OCI-LY1 (cell line): ENCODE measurements at regions not wholly inside any gene's neighbourhood (a gene's known extent, or its start where the extent isn't known, plus 50 kb on each side); places are given as distances from the start of the nearest gene placed in this dataset.

Source experiments
- H2AFZ ChIP-seq: fragments of 200-600 bp; sonication (generic), shearing (Covaris generic); 2 replicates; pipeline ENCODE4 v1.6.0; 2014; ENCODE audit warnings: antibody characterized with exemption, mild to moderate bottlenecking, low read length
- H3F3A ChIP-seq: fragments of 200-600 bp; sonication (generic), shearing (Covaris generic); 2 replicates; pipeline ENCODE4 v1.6.0; 2014; ENCODE audit warnings: mild to moderate bottlenecking, antibody characterized with exemption, low read length, moderate library complexity; ENCODE audit not compliant: insufficient read depth
- H3K27ac ChIP-seq: fragments of 200-600 bp; sonication (generic); 2 replicates; pipeline ENCODE4 v1.5.1; 2014; ENCODE audit warnings: low read length, mixed run types, mild to moderate bottlenecking, low read depth; ENCODE audit not compliant: poor library complexity, severe bottlenecking
- H3K27me3 ChIP-seq: fragments of 200-600 bp; sonication (generic); 2 replicates; pipeline ENCODE4 v1.6.0; 2014; ENCODE audit warnings: antibody characterized with exemption, mild to moderate bottlenecking, low read length, moderate library complexity; ENCODE audit not compliant: insufficient read depth
- H3K36me3 ChIP-seq: fragments of 200-600 bp; sonication (generic); 2 replicates; pipeline ENCODE4 v1.6.1; 2014; ENCODE audit warnings: mild to moderate bottlenecking, antibody characterized with exemption, low read length, moderate library complexity, mixed read lengths; ENCODE audit not compliant: insufficient read depth
- H3K4me1 ChIP-seq: fragments of 200-600 bp; sonication (generic); 2 replicates; pipeline ENCODE4 v1.5.1; 2014; ENCODE audit warnings: mild to moderate bottlenecking, low read length, moderate library complexity; ENCODE audit not compliant: insufficient read depth, severe bottlenecking
- H3K4me2 ChIP-seq: fragments of 200-600 bp; sonication (generic), shearing (Covaris generic); 2 replicates; pipeline ENCODE4 v1.6.1; 2014; ENCODE audit warnings: low read length
- H3K4me3 ChIP-seq: fragments of 200-600 bp; sonication (generic); 2 replicates; pipeline ENCODE4 v1.5.1; 2014; ENCODE audit warnings: low read length, low read depth, mild to moderate bottlenecking, mixed read lengths; ENCODE audit not compliant: poor library complexity, severe bottlenecking
- H3K79me2 ChIP-seq: fragments of 200-600 bp; shearing (Covaris generic); 2 replicates; pipeline ENCODE4 v1.6.1; 2016; ENCODE audit warnings: mixed run types, low read length, mixed read lengths; ENCODE audit not compliant: insufficient read depth
- H3K9ac ChIP-seq: fragments of 200-600 bp; sonication (generic), shearing (Covaris generic); 2 replicates; pipeline ENCODE4 v1.6.1; 2014; ENCODE audit warnings: mild to moderate bottlenecking, low read length, mixed read lengths
- H3K9me2 ChIP-seq: fragments of 200-600 bp; sonication (generic), shearing (Covaris generic); 2 replicates; pipeline ENCODE4 v1.6.1; 2014; ENCODE audit warnings: low read depth, mild to moderate bottlenecking, low read length, mixed read lengths
- H3K9me3 ChIP-seq: fragments of 200-600 bp; shearing (Covaris generic); 2 replicates; pipeline ENCODE4 v1.6.1; 2014; ENCODE audit warnings: low read length, mixed read lengths
- H4K20me1 ChIP-seq: fragments of 200-600 bp; sonication (generic), shearing (Covaris generic); 2 replicates; pipeline ENCODE4 v1.6.0; 2016; ENCODE audit warnings: mild to moderate bottlenecking, low read length; ENCODE audit not compliant: insufficient read depth
- EZH2 ChIP-seq: fragments of 200-600 bp; sonication (generic), shearing (Covaris generic); IDR thresholded peaks from 2 replicates; pipeline ENCODE4 v1.8.0; 2017; ENCODE audit warnings: borderline replicate concordance, mixed run types, mild to moderate bottlenecking, antibody characterized with exemption, low read length, moderate library complexity, mixed read lengths
- TF ChIP-seq, protein P1 (sequence below): fragments of 200-600 bp; sonication (generic), shearing (Covaris generic); IDR thresholded peaks from 2 replicates; pipeline ENCODE4 v1.5.1; 2017; ENCODE audit warnings: mild to moderate bottlenecking, antibody characterized with exemption, low read length, moderate library complexity, mixed read lengths

DNA sequence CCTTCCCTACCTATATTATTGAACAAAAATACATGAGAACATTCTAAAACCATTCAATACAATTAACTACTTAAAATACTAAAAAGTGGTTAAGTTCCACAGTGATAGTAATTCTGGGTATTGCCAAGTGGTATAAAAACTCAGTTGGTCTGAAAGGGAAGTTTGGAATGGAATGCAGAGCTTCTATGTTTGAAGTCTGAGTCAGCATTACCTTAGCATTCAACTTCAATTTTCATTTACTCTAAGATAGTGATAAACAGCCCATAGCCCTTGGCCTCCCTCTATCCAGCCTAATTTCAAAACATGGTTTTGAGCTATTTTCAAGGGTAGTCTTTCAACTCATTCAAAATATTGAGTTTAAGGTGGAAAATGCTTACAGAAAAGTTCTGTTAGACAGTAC, 140.4 kb upstream of the ASCC3 start:
- Histone ChIP-seq H3K27me3 (no peaks in the 10 kb centered on the region), H3K36me3 (no peaks in the 10 kb centered on the region), H3K9me2 (no peaks in the 10 kb centered on the region), H3F3A (no peaks in the 10 kb centered on the region), H3K9me3 (no peaks in the 10 kb centered on the region), H3K4me1 (no peaks in the 10 kb centered on the region), H3K4me2 (no peak overlapping the region), H4K20me1 (no peaks in the 10 kb centered on the region), H3K9ac (no peak overlapping the region), H3K27ac (no peak overlapping the region), H3K4me3 (no peak overlapping the region), H3K79me2 (no peaks in the 10 kb centered on the region), H2AFZ (no peak overlapping the region)
- TF ChIP-seq, protein P1, sequence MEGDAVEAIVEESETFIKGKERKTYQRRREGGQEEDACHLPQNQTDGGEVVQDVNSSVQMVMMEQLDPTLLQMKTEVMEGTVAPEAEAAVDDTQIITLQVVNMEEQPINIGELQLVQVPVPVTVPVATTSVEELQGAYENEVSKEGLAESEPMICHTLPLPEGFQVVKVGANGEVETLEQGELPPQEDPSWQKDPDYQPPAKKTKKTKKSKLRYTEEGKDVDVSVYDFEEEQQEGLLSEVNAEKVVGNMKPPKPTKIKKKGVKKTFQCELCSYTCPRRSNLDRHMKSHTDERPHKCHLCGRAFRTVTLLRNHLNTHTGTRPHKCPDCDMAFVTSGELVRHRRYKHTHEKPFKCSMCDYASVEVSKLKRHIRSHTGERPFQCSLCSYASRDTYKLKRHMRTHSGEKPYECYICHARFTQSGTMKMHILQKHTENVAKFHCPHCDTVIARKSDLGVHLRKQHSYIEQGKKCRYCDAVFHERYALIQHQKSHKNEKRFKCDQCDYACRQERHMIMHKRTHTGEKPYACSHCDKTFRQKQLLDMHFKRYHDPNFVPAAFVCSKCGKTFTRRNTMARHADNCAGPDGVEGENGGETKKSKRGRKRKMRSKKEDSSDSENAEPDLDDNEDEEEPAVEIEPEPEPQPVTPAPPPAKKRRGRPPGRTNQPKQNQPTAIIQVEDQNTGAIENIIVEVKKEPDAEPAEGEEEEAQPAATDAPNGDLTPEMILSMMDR: no peak
- no peak for TF ChIP-seq EZH2

DNA sequence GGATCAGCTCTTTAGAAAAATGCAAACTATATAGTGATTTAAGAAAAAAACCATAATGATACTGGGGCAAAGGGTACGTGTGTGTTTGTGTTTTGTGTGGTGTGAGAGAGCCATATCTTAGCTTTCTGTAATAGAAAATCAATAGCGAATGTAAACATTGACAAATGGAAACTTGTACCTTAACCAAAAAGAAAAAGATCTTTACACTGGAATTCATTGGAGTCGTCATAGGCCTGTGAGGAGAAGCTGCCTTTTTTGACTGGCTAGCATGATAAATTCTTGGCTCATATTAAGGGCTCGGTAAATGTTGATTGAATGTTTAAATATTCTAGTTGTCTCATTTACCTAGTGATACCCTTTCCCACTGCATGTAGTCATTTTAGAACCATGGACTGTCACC, 161.8 kb upstream of the ASCC3 start:
- no peaks in the 10 kb centered on the region for H3K27me3 ChIP-seq
- H3K9me2 ChIP-seq: no peaks in the 10 kb centered on the region
- TF ChIP-seq, protein P1: no peak
- H4K20me1 ChIP-seq: no peaks in the 10 kb centered on the region
- no peaks in the 10 kb centered on the region for H3K4me1 ChIP-seq
- H3K79me2 ChIP-seq: no peaks in the 10 kb centered on the region
- no peaks in the 10 kb centered on the region for H3F3A ChIP-seq
- no peak overlapping the region for H3K9ac ChIP-seq
- H3K9me3 ChIP-seq: no peaks in the 10 kb centered on the region
- H2AFZ ChIP-seq: no peak overlapping the region
- H3K27ac ChIP-seq: no peak overlapping the region
- H3K4me3 ChIP-seq: no peak overlapping the region
- H3K4me2 ChIP-seq: no peak overlapping the region
- no peaks in the 10 kb centered on the region for H3K36me3 ChIP-seq

DNA sequence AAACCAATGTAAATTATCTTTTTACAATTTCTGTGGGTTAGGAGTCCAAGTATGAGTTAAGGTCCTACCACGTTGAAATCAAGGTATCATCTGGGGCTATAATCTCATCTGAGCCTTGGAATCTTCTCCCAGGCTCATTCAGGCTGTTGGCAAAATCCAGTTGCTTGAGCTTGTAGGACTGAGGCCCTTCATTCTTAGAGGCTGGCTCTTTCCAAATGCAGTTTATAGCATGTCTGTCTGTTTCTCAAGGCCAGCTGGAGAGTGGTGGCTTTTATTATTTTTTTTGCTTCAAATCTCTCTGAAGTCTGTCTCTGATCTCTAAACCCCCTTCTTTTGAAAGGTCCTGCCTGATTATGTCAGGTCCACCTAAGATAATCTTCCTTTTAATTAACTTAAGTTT, 177.2 kb upstream of the ASCC3 start:
- Histone ChIP-seq H4K20me1 (no peaks in the 10 kb centered on the region), H3K4me2 (no peak overlapping the region), H3K4me3 (no peak overlapping the region), H3K9me3 (no peaks in the 10 kb centered on the region), H3K9ac (no peak overlapping the region), H2AFZ (no peak overlapping the region), H3K79me2 (no peaks in the 10 kb centered on the region), H3K27me3 (no peaks in the 10 kb centered on the region), H3K36me3 (no peaks in the 10 kb centered on the region), H3K4me1 (no peaks in the 10 kb centered on the region), H3K9me2 (no peaks in the 10 kb centered on the region), H3F3A (no peaks in the 10 kb centered on the region), H3K27ac (no peak overlapping the region)
- TF ChIP-seq, protein P1: no peak
- TF ChIP-seq EZH2: no peak
